ENCODE measurements at regions not wholly inside any gene's neighbourhood (a gene's known extent, or its start where the extent isn't known, plus 50 kb on each side); places are given as distances from the start of the nearest gene placed in this dataset.
A peak's percentile ranks its signal among the peaks of the same experiment; 100 is the strongest.
"Not testable (repeated sequence)": the region's sequence is repeated elsewhere in the genome, so short reads cannot be mapped to it uniquely, and the experiment has no call there.

- DNase-seq (ENCODE audit: low read depth in 4 of 4, low spot score in 3 of 4): not testable (repeated sequence)
Observed at GRCh38 chr17:43345515-43345914, 53.3 kb upstream of the ARL4D start.

- no peak for DNase-seq (ENCODE audit: low read depth in 4 of 4, low spot score in 3 of 4)
Observed at GRCh38 chr17:43344685-43345084, 54.1 kb upstream of the ARL4D start.

- no peak for DNase-seq (ENCODE audit: low read depth in 4 of 4, low spot score in 3 of 4)
Observed at GRCh38 chr17:43342589-43342890, 56.3 kb upstream of the ARL4D start.

GRCh38 chr17:43341715-43342588 is 56.8 kb upstream of the ARL4D start:
- DNase-seq (ENCODE audit: low read depth in 4 of 4, low spot score in 3 of 4): no peak

- DNase-seq (ENCODE audit: low read depth in 4 of 4, low spot score in 3 of 4): peak in 1 of 4 donors; percentile 49
Observed at GRCh38 chr17:43338886-43339516, 59.8 kb upstream of the ARL4D start.

- DNase-seq (ENCODE audit: low read depth in 4 of 4, low spot score in 3 of 4): no peak
Observed at GRCh38 chr17:43337684-43338428, 60.9 kb upstream of the ARL4D start.

- no peak for DNase-seq (ENCODE audit: low read depth in 4 of 4, low spot score in 3 of 4)
Observed at GRCh38 chr17:43334738-43335402, 63.9 kb upstream of the ARL4D start.

GRCh38 chr17:43333433-43333943 is 65.3 kb upstream of the ARL4D start:
- DNase-seq (ENCODE audit: low read depth in 4 of 4, low spot score in 3 of 4): no peak

- DNase-seq (ENCODE audit: low read depth in 4 of 4, low spot score in 3 of 4): no peak
Observed at GRCh38 chr17:43332230-43332629, 66.6 kb upstream of the ARL4D start.

GRCh38 chr17:43330876-43331639 is 67.7 kb upstream of the ARL4D start:
- no peak for DNase-seq (ENCODE audit: low read depth in 4 of 4, low spot score in 3 of 4)

GRCh38 chr17:43329183-43329582 is 69.6 kb upstream of the ARL4D start:
- no peak for DNase-seq (ENCODE audit: low read depth in 4 of 4, low spot score in 3 of 4)

GRCh38 chr17:43328650-43329049 is 70.1 kb upstream of the ARL4D start:
- DNase-seq (ENCODE audit: low read depth in 4 of 4, low spot score in 3 of 4): no peak

- DNase-seq (ENCODE audit: low read depth in 4 of 4, low spot score in 3 of 4): no peak
Observed at GRCh38 chr17:43327834-43328420, 70.9 kb upstream of the ARL4D start.

- DNase-seq (ENCODE audit: low read depth in 4 of 4, low spot score in 3 of 4): no peak
Observed at GRCh38 chr17:43327421-43327820, 71.4 kb upstream of the ARL4D start.

- no peak for DNase-seq (ENCODE audit: low read depth in 4 of 4, low spot score in 3 of 4)
Observed at GRCh38 chr17:43326490-43327275, 72.1 kb upstream of the ARL4D start.

- DNase-seq (ENCODE audit: low read depth in 4 of 4, low spot score in 3 of 4): no peak
Observed at GRCh38 chr17:43324205-43324893, 74.4 kb upstream of the ARL4D start.

- DNase-seq (ENCODE audit: low read depth in 4 of 4, low spot score in 3 of 4): no peak
Observed at GRCh38 chr17:43319293-43320124, 79.3 kb upstream of the ARL4D start.
